ENCODE measurements at regions not wholly inside any gene's neighbourhood (a gene's known extent, or its start where the extent isn't known, plus 50 kb on each side); places are given as distances from the start of the nearest gene placed in this dataset.

- TF ChIP-seq ZUFSP (CRISPR knock-in tag; IDR thresholded peaks at IDR 0.05; ENCODE audit: borderline replicate concordance): no peak
- TF ChIP-seq GPBP1L1 (CRISPR knock-in tag; IDR thresholded peaks at IDR 0.05): no peak
- TF ChIP-seq ZBTB49 (CRISPR knock-in tag; IDR thresholded peaks at IDR 0.05; ENCODE audit: borderline replicate concordance): no peak
- TF ChIP-seq ZNF614 (CRISPR knock-in tag; IDR thresholded peaks at IDR 0.05; ENCODE audit: borderline replicate concordance): no peak
- TF ChIP-seq CBFB (CRISPR knock-in tag; IDR thresholded peaks at IDR 0.05): no peak
- no peak for TF ChIP-seq HNF4G (IDR thresholded peaks at IDR 0.05; ENCODE audit: borderline replicate concordance, low read depth, low read length)
- TF ChIP-seq HNF4G (CRISPR knock-in tag; IDR thresholded peaks at IDR 0.05; ENCODE audit: borderline replicate concordance, low read depth): no peak
- TF ChIP-seq SSRP1 (CRISPR knock-in tag; IDR thresholded peaks at IDR 0.05): no peak
These were observed 91.3 kb upstream of the KLHL13 start (continued) for GRCh38 chrX:118207831-118208453.

Measured in HepG2 (cell line).